IMR-90 (cell line): ENCODE measurements at regions not wholly inside any gene's neighbourhood (a gene's known extent, or its start where the extent isn't known, plus 50 kb on each side); places are given as distances from the start of the nearest gene placed in this dataset.

Experiments used
- ATAC-seq: fragments of 200-7000 bp; cut with Tn5 transposase; 2 replicates; pipeline ENCODE4 v1.9.1; 2020; ENCODE audit warnings: low read depth, mild to moderate bottlenecking, moderate library complexity
- BruUV-seq: library from RNA; stranded (reverse); fragments of 400-500 nt; replicated peaks from 2 replicates; lab custom pipeline; 2021; lab: Mats Ljungman, UMichigan
- CTCF ChIA-PET: fragments of 300-600 bp; formaldehyde crosslinking; extraction: SDS; loops from one replicate; lab custom pipeline; 2021; ENCODE audit warnings: antibody characterized with exemption; lab: Yijun Ruan, JAX
- POLR2A ChIA-PET: fragments of 300-600 bp; sonication (Branson Sonifier 250); formaldehyde crosslinking; loops from one replicate; lab custom pipeline; 2022; ENCODE audit warnings: antibody characterized with exemption; ENCODE audit not compliant: unreplicated experiment; lab: Charles Lee
- DNase-seq: peaks from one replicate; pipeline ENCODE4 v3.0.0; 2013
- H2AFZ ChIP-seq: replicated peaks from 2 replicates; pipeline ENCODE3; 2013; ENCODE audit warnings: low read length, mild to moderate bottlenecking; ENCODE audit not compliant: poor library complexity
- H2AK5ac ChIP-seq: 2 replicates; pipeline ENCODE4 v1.6.1; 2013; ENCODE audit warnings: low read depth, low read length, inconsistent platforms
- H2AK9ac ChIP-seq: replicated peaks from 2 replicates; pipeline ENCODE3; 2013; ENCODE audit warnings: mild to moderate bottlenecking, low read depth, low read length, moderate library complexity; ENCODE audit not compliant: poor library complexity
- H2BK120ac ChIP-seq: 2 replicates; pipeline ENCODE4 v1.6.1; 2013; ENCODE audit warnings: low read depth, low read length, inconsistent platforms
- H2BK15ac ChIP-seq: 3 replicates; pipeline ENCODE4 v1.6.1; 2013; ENCODE audit warnings: low read depth, low read length, inconsistent platforms
- H2BK20ac ChIP-seq: 2 replicates; pipeline ENCODE4 v1.6.1; 2013; ENCODE audit warnings: low read depth, mild to moderate bottlenecking, inconsistent platforms, low read length, moderate library complexity
- H2BK5ac ChIP-seq: 2 replicates; pipeline ENCODE4 v1.6.1; 2013; ENCODE audit warnings: mild to moderate bottlenecking, low read depth, low read length, inconsistent platforms; ENCODE audit not compliant: poor library complexity, severe bottlenecking
- H3K14ac ChIP-seq: replicated peaks from 2 replicates; pipeline ENCODE4 v1.6.1; 2013; ENCODE audit warnings: low read depth, low read length, inconsistent platforms
- H3K18ac ChIP-seq: 2 replicates; pipeline ENCODE4 v1.6.1; 2013; ENCODE audit warnings: low read depth, low read length, control low read depth
- H3K23ac ChIP-seq: 2 replicates; pipeline ENCODE4 v1.6.1; 2013; ENCODE audit warnings: low read depth, low read length, inconsistent platforms
- H3K27ac ChIP-seq: 2 replicates; pipeline ENCODE4 v1.5.1; 2013; ENCODE audit warnings: mild to moderate bottlenecking, control low read depth, low read length; ENCODE audit not compliant: insufficient read depth
- H3K27me3 ChIP-seq: 2 replicates; pipeline ENCODE4 v1.6.1; 2013; ENCODE audit warnings: low read length; ENCODE audit not compliant: control insufficient read depth, insufficient read depth
- H3K36me3 ChIP-seq: 2 replicates; pipeline ENCODE4 v1.6.1; 2013; ENCODE audit warnings: low read length, mixed read lengths; ENCODE audit not compliant: control insufficient read depth, insufficient read depth
- H3K4ac ChIP-seq: 2 replicates; pipeline ENCODE4 v1.6.1; 2013; ENCODE audit warnings: low read depth, low read length, inconsistent platforms
- H3K4me1 ChIP-seq: 2 replicates; pipeline ENCODE4 v1.6.1; 2013; ENCODE audit warnings: low read length, mixed read lengths; ENCODE audit not compliant: control insufficient read depth, insufficient read depth
- H3K4me2 ChIP-seq: 2 replicates; pipeline ENCODE4 v1.6.1; 2013; ENCODE audit warnings: low read depth, mild to moderate bottlenecking, control low read depth, low read length, moderate library complexity
- H3K4me3 ChIP-seq: 2 replicates; pipeline ENCODE4 v1.5.1; 2013; ENCODE audit warnings: low read depth, mild to moderate bottlenecking, control low read depth, low read length, moderate library complexity; ENCODE audit not compliant: insufficient read depth
- H3K56ac ChIP-seq: 2 replicates; pipeline ENCODE4 v1.6.1; 2013; ENCODE audit warnings: low read length, inconsistent platforms; ENCODE audit not compliant: insufficient read depth; ENCODE audit errors: extremely low read depth
- H3K79me1 ChIP-seq, 2 experiments: 2 replicates each; pipeline ENCODE4 v1.6.1; 2013; ENCODE audit warnings: low read length in 2 of 2, inconsistent platforms in 1 of 2, low read depth in 1 of 2
- H3K9ac ChIP-seq: 2 replicates; pipeline ENCODE4 v1.6.1; 2013; ENCODE audit warnings: low read depth, low read length, control low read depth
- H3K9me1 ChIP-seq: 2 replicates; pipeline ENCODE4 v1.6.1; 2013; ENCODE audit warnings: low read length, inconsistent platforms; ENCODE audit not compliant: insufficient read depth
- H3K9me3 ChIP-seq: 2 replicates; pipeline ENCODE4 v1.6.1; 2013; ENCODE audit warnings: low read length; ENCODE audit not compliant: control insufficient read depth, insufficient read depth
- H4K20me1 ChIP-seq: 2 replicates; pipeline ENCODE4 v1.6.1; 2013; ENCODE audit warnings: low read length, inconsistent platforms; ENCODE audit not compliant: insufficient read depth
- H4K5ac ChIP-seq: 2 replicates; pipeline ENCODE4 v1.6.1; 2013; ENCODE audit warnings: mild to moderate bottlenecking, low read depth, low read length, control low read depth
- H4K8ac ChIP-seq, 2 experiments: 2 replicates each; pipeline ENCODE4 v1.6.1; 2013; ENCODE audit warnings: low read depth in 2 of 2, low read length in 2 of 2, control low read depth in 1 of 2, inconsistent platforms in 1 of 2
- H4K91ac ChIP-seq: 2 replicates; pipeline ENCODE4 v1.6.1; 2013; ENCODE audit warnings: low read depth, low read length, inconsistent platforms; ENCODE audit not compliant: insufficient read depth
- FOS ChIP-seq: fragments of 150-350 bp; IDR thresholded peaks from 2 replicates; pipeline ENCODE4 v1.6.1; 2016; ENCODE audit warnings: low read depth, low read length
- MAFK ChIP-seq: IDR thresholded peaks from 2 replicates; pipeline ENCODE4 v1.6.1; 2012; ENCODE audit warnings: low read depth, low read length, improper control_type of control experiment
- NFE2L2 ChIP-seq: fragments of 150-350 bp; IDR thresholded peaks from 2 replicates; pipeline ENCODE4 v1.6.1; 2016; ENCODE audit warnings: low read depth, mild to moderate bottlenecking, low read length
- POLR2A ChIP-seq: IDR thresholded peaks from 2 replicates; pipeline ENCODE4 v1.6.1; 2012; ENCODE audit warnings: mild to moderate bottlenecking, low read depth, low read length
- RFX5 ChIP-seq: IDR thresholded peaks from 2 replicates; pipeline ENCODE4 v1.8.0; 2012; ENCODE audit warnings: low read depth, mild to moderate bottlenecking, low read length, moderate library complexity
- USF2 ChIP-seq: fragments of 150-350 bp; IDR thresholded peaks from 2 replicates; pipeline ENCODE4 v1.6.1; 2017; ENCODE audit warnings: mild to moderate bottlenecking, antibody characterized with exemption, low read length, low read depth
- WGBS, 2 experiments: methylation state at CpG; one replicate each; pipeline versions ENCODE4 v1.1.5 to v1.1.7; 2013; ENCODE audit warnings: missing lambda C conversion rate in 2 of 2; ENCODE audit not compliant: insufficient read length in 1 of 2; ENCODE audit errors: extremely low coverage in 2 of 2; 5-methylcytosine and 5-hydroxymethylcytosine counted together
- dilution Hi-C: fragments of 300-500 bp; cut with HindIII; formaldehyde crosslinking; loops from one replicate; pipeline ENCODE4 v1.14.3; 2018; ENCODE audit warnings: low sequenced_read_pairs; ENCODE audit not compliant: unreplicated experiment
- in situ Hi-C: fragments of 300-500 bp; cut with MboI; formaldehyde crosslinking; loops from 3 replicates; pipeline ENCODE4 v1.14.3; 2019; ENCODE audit warnings: low sequenced_read_pairs, inconsistent platforms, mixed read lengths
- intact Hi-C: fragments of 100-400 bp; cut with micrococcal nuclease; formaldehyde crosslinking; loops from 2 replicates; pipeline ENCODE4 v1.10.0; 2022

- H4K8ac ChIP-seq, result no peak overlapping the region
- H3K36me3 ChIP-seq, result no peaks in the 10 kb centered on the region
- no peak overlapping the region for H2BK120ac ChIP-seq
- no peak overlapping the region for H2AFZ ChIP-seq
- H3K27ac ChIP-seq, result no peak overlapping the region
- no peak overlapping the region for H3K4ac ChIP-seq
- no peak for TF ChIP-seq RFX5
- no peak for TF ChIP-seq MAFK
- no peak for TF ChIP-seq NFE2L2
- TF ChIP-seq POLR2A, result no peak
- TF ChIP-seq FOS, result no peak
- TF ChIP-seq USF2, result no peak
- CTCF ChIA-PET, result no interaction called here
- H3K79me1 ChIP-seq, result no peaks in the 10 kb centered on the region
- no peak overlapping the region for H3K4me3 ChIP-seq
- no TSS peak for BruUV-seq
- ATAC-seq (no peak), DNase-seq (no peak)
- no peak overlapping the region for H2AK9ac ChIP-seq
- no peak overlapping the region for H2BK5ac ChIP-seq
- in situ Hi-C loops, result no loop called here
- intact Hi-C loops, result no loop called here
- no peak overlapping the region for H4K91ac ChIP-seq
- POLR2A ChIA-PET, result no interaction called here
- no peak overlapping the region for H2AK5ac ChIP-seq
- no peak overlapping the region for H3K56ac ChIP-seq
- H3K23ac ChIP-seq, result no peak overlapping the region
- H4K5ac ChIP-seq, result no peak overlapping the region
- H3K27me3 ChIP-seq, result no peaks in the 10 kb centered on the region
- no peak overlapping the region for H3K18ac ChIP-seq
- no peaks in the 10 kb centered on the region for H3K9me1 ChIP-seq
- H3K9ac ChIP-seq, result no peak overlapping the region
- H3K4me2 ChIP-seq, result no peak overlapping the region
- no CpG with 5 or more reads among the region's 1 CpG for WGBS, 2 experiments
- no peak overlapping the region for H2BK20ac ChIP-seq
- H2BK15ac ChIP-seq, result no peak overlapping the region
- H3K9me3 ChIP-seq, result peaks cover 17% of the 10 kb centered on the region
- dilution Hi-C loops, result no loop called here
- no peaks in the 10 kb centered on the region for H3K4me1 ChIP-seq
- no peak overlapping the region for H3K14ac ChIP-seq
- no peaks in the 10 kb centered on the region for H4K20me1 ChIP-seq
Measured at GRCh38 chr5:5792106-5792505, 369.6 kb downstream of the ICE1 start.
